H1 (cell line): ENCODE measurements at regions not wholly inside any gene's neighbourhood (a gene's known extent, or its start where the extent isn't known, plus 50 kb on each side); places are given as distances from the start of the nearest gene placed in this dataset.

Source experiments
- CTCF ChIA-PET: fragments of 300-600 bp; sonication (Branson Sonifier 250); formaldehyde crosslinking; loops from one replicate; lab custom pipeline; 2021; ENCODE audit not compliant: partially characterized antibody; lab: Charles Lee
- POLR2A ChIA-PET: fragments of 300-600 bp; sonication (Branson Sonifier 250); formaldehyde crosslinking; loops from one replicate; lab custom pipeline; 2021; ENCODE audit warnings: inconsistent platforms; ENCODE audit not compliant: partially characterized antibody; lab: Charles Lee
- DNase-seq, 2 experiments: peaks; one replicate each; pipeline versions ENCODE4 v3.0.0 to v3.0.0-alpha.2; 2010 to 2022; ENCODE audit warnings: low spot score in 2 of 2, low read depth in 1 of 2, mixed read lengths in 1 of 2
- FAIRE-seq: peaks from 2 replicates; lab custom pipeline; 2011; peaks lifted over from hg19 to GRCh38; lab: Jason Lieb, UNC
- H2AFZ ChIP-seq: 2 replicates; pipeline ENCODE4 v1.8.1; 2012; ENCODE audit warnings: low read length, inconsistent platforms
- H2AK5ac ChIP-seq: 2 replicates; pipeline ENCODE4 v1.6.1; 2013; ENCODE audit warnings: low read depth, low read length
- H2BK120ac ChIP-seq: replicated peaks from 2 replicates; pipeline ENCODE3; 2013; ENCODE audit warnings: low read depth, low read length, inconsistent platforms
- H2BK12ac ChIP-seq: 2 replicates; pipeline ENCODE4 v1.6.1; 2013; ENCODE audit warnings: low read depth, low read length
- H2BK15ac ChIP-seq: 2 replicates; pipeline ENCODE4 v1.6.1; 2013; ENCODE audit warnings: low read length
- H2BK20ac ChIP-seq: 2 replicates; pipeline ENCODE4 v1.6.1; 2013; ENCODE audit warnings: low read length
- H2BK5ac ChIP-seq: 2 replicates; pipeline ENCODE4 v1.6.1; 2013; ENCODE audit warnings: low read depth, low read length
- H3K14ac ChIP-seq: 2 replicates; pipeline ENCODE4 v1.6.1; 2013; ENCODE audit warnings: inconsistent platforms; ENCODE audit not compliant: insufficient read length
- H3K18ac ChIP-seq: 2 replicates; pipeline ENCODE4 v1.6.1; 2013; ENCODE audit warnings: low read length; ENCODE audit errors: extremely low read depth
- H3K23ac ChIP-seq: 2 replicates; pipeline ENCODE4 v1.6.1; 2013; ENCODE audit warnings: inconsistent platforms; ENCODE audit not compliant: insufficient read length
- H3K23me2 ChIP-seq: 2 replicates; pipeline ENCODE4 v1.6.1; 2013; ENCODE audit warnings: low read depth, low read length
- H3K27ac ChIP-seq: 2 replicates; pipeline ENCODE4 v1.6.1; 2011; ENCODE audit warnings: low read depth, low read length, inconsistent platforms
- H3K27me3 ChIP-seq, 4 experiments: replicated peaks in 1 of 4; 1 replicate in 1 of 4; 2 replicates in 3 of 4; pipeline versions ENCODE4 v1.6.1 to v1.8.1; 2011 to 2013; ENCODE audit warnings: low read length in 3 of 4, mild to moderate bottlenecking in 3 of 4, inconsistent platforms in 2 of 4, mixed read lengths in 2 of 4, moderate library complexity in 1 of 4; ENCODE audit not compliant: control insufficient read depth in 3 of 4, insufficient read depth in 3 of 4; ENCODE audit errors: extremely low read depth in 1 of 4
- H3K36me3 ChIP-seq, 4 experiments: 2 replicates each; pipeline versions ENCODE4 v1.6.1 to v1.8.1; 2011 to 2013; ENCODE audit warnings: mild to moderate bottlenecking in 4 of 4, low read length in 3 of 4, moderate library complexity in 2 of 4, control low read depth in 1 of 4, inconsistent platforms in 1 of 4; ENCODE audit not compliant: insufficient read depth in 4 of 4, control insufficient read depth in 2 of 4
- H3K4ac ChIP-seq: replicated peaks from 2 replicates; pipeline ENCODE3; 2013; ENCODE audit warnings: low read length, low read depth, mixed read lengths, inconsistent platforms; ENCODE audit not compliant: insufficient read length
- H3K4me1 ChIP-seq, 4 experiments: replicated peaks in 1 of 4; 1 replicate in 1 of 4; 2 replicates in 3 of 4; pipeline versions ENCODE4 v1.6.1 to v1.8.1; 2011 to 2013; ENCODE audit warnings: low read length in 3 of 4, inconsistent platforms in 2 of 4, mixed read lengths in 1 of 4; ENCODE audit not compliant: insufficient read depth in 4 of 4, control insufficient read depth in 3 of 4
- H3K4me2 ChIP-seq, 2 experiments: 2 replicates each; pipeline versions ENCODE4 v1.6.1 to v1.8.1; 2011 to 2013; ENCODE audit warnings: low read depth in 2 of 2, low read length in 2 of 2, control low read depth in 1 of 2, inconsistent platforms in 1 of 2, mild to moderate bottlenecking in 1 of 2; ENCODE audit not compliant: insufficient read depth in 1 of 2
- H3K4me3 ChIP-seq, 4 experiments: fragments of 200-600, 300-600 bp in 1 of 4; sonication (generic), shearing (Covaris generic), sonication (Bioruptor Twin) in 1 of 4; 2 replicates each; pipeline versions ENCODE4 v1.5.1 to v1.8.1; 2011 to 2016; ENCODE audit warnings: low read length in 4 of 4, low read depth in 3 of 4, control low read depth in 2 of 4, inconsistent platforms in 2 of 4, mild to moderate bottlenecking in 2 of 4, mixed read lengths in 1 of 4, moderate library complexity in 1 of 4; ENCODE audit not compliant: insufficient read depth in 2 of 4; ENCODE audit errors: extremely low read depth in 1 of 4
- H3K56ac ChIP-seq: replicated peaks from 2 replicates; pipeline ENCODE3; 2013; ENCODE audit warnings: low read depth, mild to moderate bottlenecking, mixed read lengths, low read length, inconsistent platforms; ENCODE audit not compliant: insufficient read length
- H3K79me1 ChIP-seq: 2 replicates; pipeline ENCODE4 v1.6.1; 2013; ENCODE audit warnings: low read depth, low read length, control low read depth
- H3K79me2 ChIP-seq, 2 experiments: 2 replicates each; pipeline versions ENCODE4 v1.6.1 to v1.8.1; 2012 to 2013; ENCODE audit warnings: low read length in 2 of 2, mild to moderate bottlenecking in 2 of 2, inconsistent platforms in 1 of 2; ENCODE audit not compliant: insufficient read depth in 2 of 2, control insufficient read depth in 1 of 2
- H3K9ac ChIP-seq, 4 experiments: replicated peaks in 1 of 4; 1 replicate in 1 of 4; 2 replicates in 3 of 4; pipeline versions ENCODE4 v1.6.1 to v1.8.1; 2011 to 2013; ENCODE audit warnings: low read depth in 3 of 4, low read length in 3 of 4, control low read depth in 2 of 4, mild to moderate bottlenecking in 2 of 4, moderate library complexity in 2 of 4, inconsistent platforms in 1 of 4; ENCODE audit errors: extremely low read depth in 1 of 4
- H3K9me3 ChIP-seq, 2 experiments: 2 replicates each; pipeline versions ENCODE4 v1.6.1 to v1.8.1; 2012 to 2013; ENCODE audit warnings: mild to moderate bottlenecking in 2 of 2, moderate library complexity in 2 of 2, control low read depth in 1 of 2, inconsistent platforms in 1 of 2, low read depth in 1 of 2, low read length in 1 of 2, mixed read lengths in 1 of 2; ENCODE audit not compliant: insufficient read depth in 2 of 2
- H4K20me1 ChIP-seq, 2 experiments: replicated peaks in 1 of 2; 2 replicates each; pipeline versions ENCODE3 to v1.8.1; 2011 to 2013; ENCODE audit warnings: inconsistent platforms in 2 of 2, low read length in 2 of 2, mild to moderate bottlenecking in 1 of 2; ENCODE audit not compliant: insufficient read depth in 2 of 2, control insufficient read depth in 1 of 2
- H4K5ac ChIP-seq: 2 replicates; pipeline ENCODE4 v1.6.1; 2013; ENCODE audit warnings: low read length, low read depth, mixed read lengths, inconsistent platforms; ENCODE audit not compliant: insufficient read length
- H4K8ac ChIP-seq: 2 replicates; pipeline ENCODE4 v1.8.0; 2013; ENCODE audit warnings: mild to moderate bottlenecking, moderate library complexity, low read length, inconsistent platforms; ENCODE audit not compliant: insufficient read depth; ENCODE audit errors: extremely low read depth
- H4K91ac ChIP-seq: replicated peaks from 2 replicates; pipeline ENCODE3; 2013; ENCODE audit warnings: low read length, mixed read lengths, inconsistent platforms; ENCODE audit not compliant: insufficient read length
- BCL11A ChIP-seq, 2 experiments: IDR thresholded peaks; one replicate each; pipeline ENCODE4 v1.6.1; 2011; ENCODE audit warnings: low read depth in 2 of 2, low read length in 2 of 2, mild to moderate bottlenecking in 2 of 2
- BRCA1 ChIP-seq: IDR thresholded peaks from 2 replicates; pipeline ENCODE4 v1.6.1; 2012; ENCODE audit warnings: low read depth, low read length, improper control_type of control experiment
- CHD2 ChIP-seq: IDR thresholded peaks from 2 replicates; pipeline ENCODE4 v1.6.1; 2012; ENCODE audit warnings: low read length, improper control_type of control experiment
- HDAC2 ChIP-seq, 2 experiments: fragments of 300-600 bp in 1 of 2; sonication (generic) in 1 of 2; IDR thresholded peaks; 2 replicates each; pipeline ENCODE4 v1.6.1; 2011 to 2012; ENCODE audit warnings: low read depth in 2 of 2, low read length in 2 of 2, mild to moderate bottlenecking in 2 of 2, moderate library complexity in 2 of 2, borderline replicate concordance in 1 of 2, inconsistent platforms in 1 of 2
- KDM4A ChIP-seq: IDR thresholded peaks from one replicate; pipeline ENCODE4 v1.7.1; 2012; ENCODE audit warnings: low read depth, mild to moderate bottlenecking, moderate library complexity, low read length, inconsistent platforms; ENCODE audit not compliant: severe bottlenecking
- NANOG ChIP-seq: IDR thresholded peaks from 2 replicates; pipeline ENCODE4 v1.6.1; 2011; ENCODE audit warnings: low read length, low read depth, mild to moderate bottlenecking, inconsistent platforms; ENCODE audit not compliant: insufficient read depth, poor library complexity, severe bottlenecking
- POLR2A ChIP-seq, 2 experiments: IDR thresholded peaks; 1 replicate in 1 of 2; 2 replicates in 1 of 2; pipeline ENCODE4 v1.6.1; 2011; ENCODE audit warnings: low read depth in 2 of 2, low read length in 2 of 2, mild to moderate bottlenecking in 2 of 2; ENCODE audit errors: control extremely low read depth in 1 of 2
- POU5F1 ChIP-seq: IDR thresholded peaks from 2 replicates; pipeline ENCODE4 v1.6.1; 2011; ENCODE audit warnings: low read depth, mild to moderate bottlenecking, low read length, moderate library complexity
- RAD21 ChIP-seq, 2 experiments: IDR thresholded peaks in 1 of 2; conservative IDR thresholded peaks in 1 of 2; 2 replicates each; pipeline ENCODE4 v1.6.1; 2011; ENCODE audit warnings: low read depth in 2 of 2, low read length in 2 of 2, improper control_type of control experiment in 1 of 2, inconsistent platforms in 1 of 2, mild to moderate bottlenecking in 1 of 2, moderate library complexity in 1 of 2
- SAP30 ChIP-seq: fragments of 300-600 bp; sonication (generic); IDR thresholded peaks from 2 replicates; pipeline ENCODE4 v1.7.1; 2012; ENCODE audit warnings: low read length, moderate library complexity, mild to moderate bottlenecking, inconsistent platforms; ENCODE audit not compliant: insufficient read depth, insufficient replicate concordance
- SIN3A ChIP-seq, 2 experiments: IDR thresholded peaks in 1 of 2; conservative IDR thresholded peaks in 1 of 2; 2 replicates each; pipeline ENCODE4 v1.6.1; 2011 to 2012; ENCODE audit warnings: low read length in 2 of 2, improper control_type of control experiment in 1 of 2, low read depth in 1 of 2, mild to moderate bottlenecking in 1 of 2
- TBP ChIP-seq: IDR thresholded peaks from 2 replicates; pipeline ENCODE4 v1.6.1; 2011; ENCODE audit warnings: low read depth, low read length, improper control_type of control experiment
- TCF12 ChIP-seq: IDR thresholded peaks from 2 replicates; pipeline ENCODE4 v1.6.1; 2011; ENCODE audit warnings: low read depth, mild to moderate bottlenecking, low read length
- WGBS, 2 experiments: shearing (Covaris generic) in 1 of 2; methylation state at CpG; one replicate each; pipeline versions ENCODE4 v1.1.6 to v1.1.7; 2013 to 2015; ENCODE audit warnings: low lambda C conversion rate in 2 of 2, mixed read lengths in 2 of 2, inconsistent platforms in 1 of 2, low coverage in 1 of 2, missing lambda C conversion rate in 1 of 2; ENCODE audit not compliant: insufficient replicate concordance in 2 of 2, insufficient coverage in 1 of 2, insufficient read length in 1 of 2; ENCODE audit errors: extremely low coverage in 1 of 2, missing lambda C conversion rate in 1 of 2; 5-methylcytosine and 5-hydroxymethylcytosine counted together
- TF ChIP-seq, protein P1 (sequence below): IDR thresholded peaks from 2 replicates; pipeline ENCODE4 v1.6.1; 2012; ENCODE audit warnings: inconsistent platforms

GRCh38 chr3:198109883-198110282 lies 149.9 kb downstream of the LMLN start:
- DNase-seq (no peak), FAIRE-seq (no peak)
- Histone ChIP-seq H3K4ac (no peak overlapping the region), H3K4me3 (no peak overlapping the region), H4K20me1 (peaks cover 0 to 2% of the 10 kb centered on the region in 2 experiments), H3K9me3 (no peaks in the 10 kb centered on the region; a peak in 1 of 4 replicates), H3K14ac (no peak overlapping the region), H3K23me2 (peaks cover 6% of the 10 kb centered on the region; the same call in 1 of the 2 replicates), H2AFZ (no peak overlapping the region), H3K79me2 (no peaks in the 10 kb centered on the region), H2BK20ac (no peak overlapping the region), H3K27ac (no peak overlapping the region), H2BK15ac (no peak overlapping the region), H4K91ac (no peak overlapping the region), H2AK5ac (no peak overlapping the region), H4K8ac (no peak overlapping the region), H3K9ac (no peak overlapping the region), H2BK12ac (no peak overlapping the region), H3K4me2 (no peak overlapping the region), H3K79me1 (no peaks in the 10 kb centered on the region; the same call in 1 of the 2 replicates), H3K36me3 (no peaks in the 10 kb centered on the region), H3K4me1 (peaks cover 0 to 2% (median 0%) of the 10 kb centered on the region in 4 experiments; a peak in 1 of 7 replicates), H4K5ac (no peak overlapping the region), H3K18ac (no peak overlapping the region), H2BK5ac (no peak overlapping the region), H3K23ac (no peak overlapping the region), H3K27me3 (peaks cover 13 to 40% (median 28%) of the 10 kb centered on the region in 4 experiments), H2BK120ac (no peak overlapping the region), H3K56ac (no peak overlapping the region)
- 87% methylated on average over 5 of the region's 5 CpGs; no CpG with 5 or more reads in 1 of the 2 experiments for WGBS, 2 experiments
- ChIA-PET POLR2A (no interaction called here), CTCF (interaction anchor here (0.8 to 1.9 kb wide), 5 partner anchors 19 to 167 kb away, joined by 3 to 5 read pairs (median 3); no protein-coding TSS in a partner anchor)
- TF ChIP-seq TBP (no peak), TCF12 (no peak), BCL11A (IDR thresholded peaks at IDR 0.05; ENCODE audit: low read depth in 2 of 2, low read length in 2 of 2) (no peak), SAP30 (no peak), NANOG (no peak), CHD2 (no peak), BRCA1 (no peak), HDAC2 (IDR thresholded peaks at IDR 0.05; ENCODE audit: borderline replicate concordance in 1 of 2, low read depth in 2 of 2, low read length in 2 of 2) (no peak), SIN3A (conservative IDR thresholded peaks at IDR 0.05 in 1 of 2, IDR thresholded peaks at IDR 0.05 in 1 of 2; ENCODE audit: low read depth in 1 of 2, low read length in 2 of 2) (no peak), KDM4A (no peak), POU5F1 (no peak), RAD21 (IDR thresholded peaks at IDR 0.05 in 1 of 2, conservative IDR thresholded peaks at IDR 0.05 in 1 of 2; ENCODE audit: low read depth in 2 of 2, low read length in 2 of 2) (no peak), POLR2A (IDR thresholded peaks at IDR 0.05; ENCODE audit: control extremely low read depth in 1 of 2, low read depth in 2 of 2, low read length in 2 of 2) (no peak)
- TF ChIP-seq, protein P1, sequence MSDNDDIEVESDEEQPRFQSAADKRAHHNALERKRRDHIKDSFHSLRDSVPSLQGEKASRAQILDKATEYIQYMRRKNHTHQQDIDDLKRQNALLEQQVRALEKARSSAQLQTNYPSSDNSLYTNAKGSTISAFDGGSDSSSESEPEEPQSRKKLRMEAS = no peak
